OCI-LY7 (cell line): ENCODE measurements at regions not wholly inside any gene's neighbourhood (a gene's known extent, or its start where the extent isn't known, plus 50 kb on each side); places are given as distances from the start of the nearest gene placed in this dataset.

ENCODE experiments used
- BruUV-seq: library from RNA; stranded (reverse); fragments of 400-500 nt; replicated peaks from 2 replicates; lab custom pipeline; 2021; lab: Mats Ljungman, UMichigan
- CTCF ChIA-PET: fragments of 300-600 bp; sonication (Branson Sonifier 250); formaldehyde crosslinking; loops from one replicate; lab custom pipeline; 2022; ENCODE audit warnings: antibody characterized with exemption; ENCODE audit not compliant: unreplicated experiment; lab: Charles Lee
- POLR2A ChIA-PET: fragments of 300-600 bp; sonication (Branson Sonifier 250); formaldehyde crosslinking; loops from one replicate; lab custom pipeline; 2022; ENCODE audit warnings: antibody characterized with exemption; lab: Charles Lee
- DNase-seq: peaks from one replicate; pipeline ENCODE4 v3.0.0-alpha.2; 2015; ENCODE audit warnings: low spot score
- H2AFZ ChIP-seq: fragments of 200-600 bp; sonication (generic), shearing (Covaris generic); 2 replicates; pipeline ENCODE4 v1.6.1; 2014; ENCODE audit warnings: mild to moderate bottlenecking, antibody characterized with exemption, low read length, moderate library complexity
- H3K27ac ChIP-seq: fragments of 200-600 bp; sonication (generic); 2 replicates; pipeline ENCODE4 v1.5.1; 2014; ENCODE audit warnings: mixed run types, low read depth, mild to moderate bottlenecking, moderate library complexity, low read length, inconsistent platforms; ENCODE audit not compliant: poor library complexity, severe bottlenecking
- H3K36me3 ChIP-seq: fragments of 200-600 bp; sonication (generic); 2 replicates; pipeline ENCODE4 v1.6.1; 2014; ENCODE audit warnings: mild to moderate bottlenecking, antibody characterized with exemption, low read length, moderate library complexity, mixed read lengths; ENCODE audit not compliant: insufficient read depth
- H3K4me1 ChIP-seq: fragments of 200-600 bp; sonication (generic); 2 replicates; pipeline ENCODE4 v1.5.1; 2014; ENCODE audit warnings: mild to moderate bottlenecking, low read length; ENCODE audit not compliant: insufficient read depth, poor library complexity, severe bottlenecking
- H3K4me2 ChIP-seq: fragments of 200-600 bp; sonication (generic); 2 replicates; pipeline ENCODE4 v1.6.1; 2014; ENCODE audit warnings: mild to moderate bottlenecking, low read length
- H3K4me3 ChIP-seq: fragments of 200-600 bp; sonication (generic); 2 replicates; pipeline ENCODE4 v1.5.1; 2014; ENCODE audit warnings: mild to moderate bottlenecking, low read depth, low read length; ENCODE audit not compliant: poor library complexity, severe bottlenecking
- H3K79me2 ChIP-seq: fragments of 200-600 bp; sonication (generic); 2 replicates; pipeline ENCODE4 v1.6.1; 2016; ENCODE audit warnings: low read depth, mild to moderate bottlenecking, low read length, moderate library complexity, mixed read lengths; ENCODE audit not compliant: insufficient read depth
- H3K9me2 ChIP-seq: fragments of 200-600 bp; sonication (generic); 2 replicates; pipeline ENCODE4 v1.6.1; 2016; ENCODE audit warnings: mild to moderate bottlenecking, low read length, mixed read lengths; ENCODE audit not compliant: insufficient read depth
- H3K9me3 ChIP-seq: fragments of 200-600 bp; sonication (generic); 2 replicates; pipeline ENCODE4 v1.6.1; 2014; ENCODE audit warnings: mild to moderate bottlenecking, mixed run types, low read length, mixed read lengths
- H4K20me1 ChIP-seq: fragments of 200-600 bp; sonication (generic); 2 replicates; pipeline ENCODE4 v1.6.1; 2014; ENCODE audit warnings: mild to moderate bottlenecking, antibody characterized with exemption, low read length, moderate library complexity, mixed read lengths; ENCODE audit not compliant: insufficient read depth
- EZH2phosphoT487 ChIP-seq: fragments of 200-600 bp; sonication (generic); IDR thresholded peaks from 2 replicates; pipeline ENCODE4 v1.6.1; 2018; ENCODE audit warnings: low read depth, borderline replicate concordance, mild to moderate bottlenecking, mixed run types, antibody characterized with exemption, low read length, moderate library complexity, mixed read lengths
- intact Hi-C: fragments of 100-400 bp; cut with micrococcal nuclease; formaldehyde crosslinking; loops from one replicate; pipeline ENCODE4 v1.10.0; 2022; ENCODE audit not compliant: unreplicated experiment
- TF ChIP-seq, protein P1 (sequence below): fragments of 200-600 bp; sonication (generic); conservative IDR thresholded peaks from 2 replicates; pipeline ENCODE4 v1.5.1; 2014; ENCODE audit warnings: mild to moderate bottlenecking, antibody characterized with exemption, low read length, moderate library complexity, mixed read lengths

DNA sequence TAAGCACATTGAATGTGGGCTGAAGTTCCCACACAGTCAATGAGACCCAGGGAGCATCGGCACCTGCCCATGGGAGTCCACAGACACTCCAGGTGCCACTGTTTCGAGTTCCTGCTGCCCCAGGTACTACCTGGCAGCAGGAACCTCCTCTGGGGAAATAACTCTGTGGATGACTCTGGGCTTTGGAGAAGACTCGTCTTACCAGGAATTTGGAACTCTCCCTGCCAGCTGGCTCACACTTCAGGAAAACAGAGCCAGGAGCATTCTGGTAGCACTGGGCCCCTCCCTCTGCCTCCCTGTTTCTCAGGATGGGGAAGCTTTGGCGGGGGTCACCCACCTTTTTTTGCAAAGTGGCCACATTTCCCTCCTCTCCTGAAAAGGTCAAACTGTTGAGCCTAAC, 69.5 kb upstream of the MC3R start:
- POLR2A ChIA-PET: no interaction called here
- CTCF ChIA-PET: no interaction called here
- no TSS peak for BruUV-seq
- no peaks in the 10 kb centered on the region for H3K4me1 ChIP-seq
- intact Hi-C loops: no loop called here
- no peaks in the 10 kb centered on the region for H4K20me1 ChIP-seq
- no peaks in the 10 kb centered on the region for H3K36me3 ChIP-seq
- no peaks in the 10 kb centered on the region for H3K79me2 ChIP-seq
- H3K4me3 ChIP-seq: no peak overlapping the region
- no peak for DNase-seq
- TF ChIP-seq, protein P1, sequence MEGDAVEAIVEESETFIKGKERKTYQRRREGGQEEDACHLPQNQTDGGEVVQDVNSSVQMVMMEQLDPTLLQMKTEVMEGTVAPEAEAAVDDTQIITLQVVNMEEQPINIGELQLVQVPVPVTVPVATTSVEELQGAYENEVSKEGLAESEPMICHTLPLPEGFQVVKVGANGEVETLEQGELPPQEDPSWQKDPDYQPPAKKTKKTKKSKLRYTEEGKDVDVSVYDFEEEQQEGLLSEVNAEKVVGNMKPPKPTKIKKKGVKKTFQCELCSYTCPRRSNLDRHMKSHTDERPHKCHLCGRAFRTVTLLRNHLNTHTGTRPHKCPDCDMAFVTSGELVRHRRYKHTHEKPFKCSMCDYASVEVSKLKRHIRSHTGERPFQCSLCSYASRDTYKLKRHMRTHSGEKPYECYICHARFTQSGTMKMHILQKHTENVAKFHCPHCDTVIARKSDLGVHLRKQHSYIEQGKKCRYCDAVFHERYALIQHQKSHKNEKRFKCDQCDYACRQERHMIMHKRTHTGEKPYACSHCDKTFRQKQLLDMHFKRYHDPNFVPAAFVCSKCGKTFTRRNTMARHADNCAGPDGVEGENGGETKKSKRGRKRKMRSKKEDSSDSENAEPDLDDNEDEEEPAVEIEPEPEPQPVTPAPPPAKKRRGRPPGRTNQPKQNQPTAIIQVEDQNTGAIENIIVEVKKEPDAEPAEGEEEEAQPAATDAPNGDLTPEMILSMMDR: no peak
- no peak for TF ChIP-seq EZH2phosphoT487
- H3K9me3 ChIP-seq: no peaks in the 10 kb centered on the region
- no peak overlapping the region for H3K27ac ChIP-seq
- no peak overlapping the region for H3K4me2 ChIP-seq
- no peaks in the 10 kb centered on the region for H3K9me2 ChIP-seq
- no peak overlapping the region for H2AFZ ChIP-seq

DNA sequence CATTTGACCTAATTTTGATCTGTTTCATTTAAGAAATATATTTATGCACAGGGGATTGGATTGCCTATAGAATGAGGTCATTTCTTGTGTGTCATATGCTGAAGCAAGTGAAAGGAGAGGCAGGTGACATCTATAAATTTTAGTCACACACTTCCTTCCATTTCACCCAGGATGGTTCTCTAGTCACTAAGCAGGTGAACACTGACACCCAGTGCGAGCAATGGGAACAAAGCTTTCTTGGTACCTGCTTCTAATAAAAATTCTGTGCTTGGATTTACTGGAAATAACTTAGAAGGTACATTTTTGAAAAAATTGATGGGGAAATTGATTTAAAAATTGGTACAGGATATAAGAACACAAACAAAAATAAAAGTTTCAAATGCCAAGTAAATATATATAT, 66.9 kb upstream of the MC3R start:
- no TSS peak for BruUV-seq
- no peak overlapping the region for H2AFZ ChIP-seq
- H3K36me3 ChIP-seq: no peaks in the 10 kb centered on the region
- no peaks in the 10 kb centered on the region for H3K4me1 ChIP-seq
- no peaks in the 10 kb centered on the region for H4K20me1 ChIP-seq
- intact Hi-C loops: no loop called here
- H3K4me2 ChIP-seq: no peak overlapping the region
- H3K9me3 ChIP-seq: no peaks in the 10 kb centered on the region
- CTCF ChIA-PET: no interaction called here
- no peak overlapping the region for H3K4me3 ChIP-seq
- TF ChIP-seq, protein P1: 0 out of 2 replicates have a peak, but pooled peaks have one; percentile 19
- no peak for TF ChIP-seq EZH2phosphoT487
- H3K79me2 ChIP-seq: no peaks in the 10 kb centered on the region
- no peak overlapping the region for H3K27ac ChIP-seq
- no peaks in the 10 kb centered on the region for H3K9me2 ChIP-seq
- POLR2A ChIA-PET: no interaction called here
- DNase-seq: no peak

DNA sequence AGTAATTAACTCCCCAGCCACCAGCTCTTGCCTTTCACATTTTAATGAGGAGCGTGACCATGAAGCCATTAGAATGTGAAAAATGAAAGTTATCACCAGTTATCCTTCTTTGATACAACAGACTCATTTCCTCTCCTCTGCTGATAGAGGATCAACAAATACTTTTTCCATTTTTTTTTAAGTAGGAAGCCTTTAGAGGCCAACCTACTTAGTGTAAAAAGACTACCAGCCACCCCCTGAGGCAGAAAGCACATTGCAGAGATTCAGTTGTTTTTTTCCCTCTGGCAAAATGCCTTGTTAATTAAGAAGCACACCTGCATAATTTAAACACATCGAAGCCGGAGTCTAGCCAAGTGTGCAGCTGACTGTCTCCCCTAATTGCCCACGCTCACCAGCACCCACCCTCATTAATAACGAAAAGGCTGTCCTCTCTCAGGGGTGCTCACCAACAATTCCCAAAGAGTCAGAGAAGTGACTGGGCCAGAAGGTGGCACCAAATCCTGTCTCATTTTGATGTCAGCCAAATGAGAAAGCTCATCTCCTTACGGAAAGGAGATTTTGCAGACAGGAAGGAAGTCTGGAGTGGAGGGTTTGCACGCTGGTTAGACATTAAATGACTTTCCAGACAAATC, 60.9 kb upstream of the MC3R start:
- DNase-seq: no peak
- H3K4me3 ChIP-seq: no peak overlapping the region
- no peak overlapping the region for H3K27ac ChIP-seq
- no TSS peak for BruUV-seq
- no peaks in the 10 kb centered on the region for H3K4me1 ChIP-seq
- H2AFZ ChIP-seq: no peak overlapping the region
- H3K9me2 ChIP-seq: no peaks in the 10 kb centered on the region
- no peaks in the 10 kb centered on the region for H3K79me2 ChIP-seq
- ChIA-PET CTCF (no interaction called here), POLR2A (no interaction called here)
- H4K20me1 ChIP-seq: no peaks in the 10 kb centered on the region
- H3K9me3 ChIP-seq: no peaks in the 10 kb centered on the region
- TF ChIP-seq, protein P1: no peak
- TF ChIP-seq EZH2phosphoT487: no peak
- H3K4me2 ChIP-seq: no peak overlapping the region
- intact Hi-C loops: no loop called here
- no peaks in the 10 kb centered on the region for H3K36me3 ChIP-seq
